ENCODE measurements at regions not wholly inside any gene's neighbourhood (a gene's known extent, or its start where the extent isn't known, plus 50 kb on each side); places are given as distances from the start of the nearest gene placed in this dataset.

DNA sequence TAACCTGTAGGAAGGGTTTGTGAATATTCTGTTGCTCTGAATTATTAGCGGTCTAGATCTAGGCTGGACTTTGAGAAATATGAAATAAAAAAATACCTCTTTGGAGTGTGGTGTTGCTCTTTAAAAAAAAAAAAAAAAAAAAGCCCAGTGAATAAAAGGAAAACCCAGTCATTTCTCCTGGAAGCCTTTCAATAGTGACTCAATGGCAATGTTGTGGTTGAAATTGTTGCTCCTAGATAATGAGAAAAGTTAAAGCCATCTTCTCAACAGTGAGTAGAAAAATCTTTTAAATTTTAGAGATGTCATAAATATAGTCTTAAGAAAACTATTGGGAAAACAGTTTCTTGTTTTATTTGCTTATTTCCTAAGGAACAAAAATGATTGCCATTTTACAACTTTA is 135.3 kb downstream of the RFC3 start:
- DNase-seq (ENCODE audit: low read depth), result peak; percentile 38

DNA sequence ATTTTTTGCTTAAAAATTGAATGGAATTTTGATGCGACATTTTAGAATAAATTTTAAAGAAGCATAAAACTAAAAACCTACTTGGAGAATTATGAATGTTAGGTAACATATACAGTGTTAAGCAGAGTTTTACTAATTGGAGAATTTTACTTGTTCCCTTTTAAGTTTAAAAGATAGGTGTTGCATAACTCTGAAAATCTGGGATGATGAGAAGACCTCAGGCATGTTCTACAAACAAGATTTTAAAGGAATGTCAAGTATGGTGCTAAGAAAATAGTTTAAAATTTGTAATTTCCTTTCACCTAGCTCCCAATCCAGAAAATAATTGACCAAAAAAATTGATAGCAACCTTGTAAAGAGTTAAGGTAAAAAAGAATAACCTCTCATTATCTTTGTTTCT is 135.8 kb downstream of the RFC3 start:
- no peak for DNase-seq (ENCODE audit: low read depth)

DNA sequence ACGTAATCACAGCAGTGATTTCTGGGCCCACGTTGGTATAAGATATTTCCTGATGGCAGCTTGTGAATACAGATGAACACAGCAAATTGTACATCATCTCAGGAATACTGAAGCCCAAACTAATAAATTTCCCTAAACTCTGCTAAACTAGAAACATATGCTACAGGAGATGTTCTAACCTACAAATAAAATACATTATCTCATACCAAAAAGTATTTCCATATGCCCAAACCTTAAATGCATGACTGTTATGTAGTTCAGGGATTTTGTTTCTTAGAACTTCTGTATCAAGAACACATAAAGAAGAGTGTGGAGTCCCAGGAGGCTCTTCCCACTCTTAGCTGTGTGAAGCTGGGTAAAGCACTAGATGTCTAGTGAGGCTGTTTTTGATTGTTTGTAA is 138.4 kb downstream of the RFC3 start:
- no peak for DNase-seq (ENCODE audit: low read depth)

DNA sequence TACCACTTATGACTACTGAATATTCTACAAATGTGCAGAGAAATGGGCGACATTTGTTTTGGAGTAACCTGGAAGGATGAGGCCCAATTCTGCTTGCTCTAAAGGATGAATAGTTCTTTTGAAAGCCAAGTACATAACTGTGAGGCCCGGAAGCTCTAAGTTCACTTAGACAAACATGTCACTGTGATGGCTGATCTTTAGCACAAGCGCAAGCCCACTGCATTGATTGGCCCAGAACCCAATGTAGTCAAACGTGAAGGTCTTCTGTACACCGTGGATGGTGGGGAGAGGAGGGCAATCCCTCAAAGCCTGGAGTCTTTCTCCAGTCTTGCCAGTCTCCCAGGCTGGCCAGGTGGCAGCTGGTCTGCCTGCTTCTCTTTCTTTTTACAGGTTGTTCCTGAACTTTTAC is 139.6 kb downstream of the RFC3 start:
- no peak for DNase-seq (ENCODE audit: low read depth)

DNA sequence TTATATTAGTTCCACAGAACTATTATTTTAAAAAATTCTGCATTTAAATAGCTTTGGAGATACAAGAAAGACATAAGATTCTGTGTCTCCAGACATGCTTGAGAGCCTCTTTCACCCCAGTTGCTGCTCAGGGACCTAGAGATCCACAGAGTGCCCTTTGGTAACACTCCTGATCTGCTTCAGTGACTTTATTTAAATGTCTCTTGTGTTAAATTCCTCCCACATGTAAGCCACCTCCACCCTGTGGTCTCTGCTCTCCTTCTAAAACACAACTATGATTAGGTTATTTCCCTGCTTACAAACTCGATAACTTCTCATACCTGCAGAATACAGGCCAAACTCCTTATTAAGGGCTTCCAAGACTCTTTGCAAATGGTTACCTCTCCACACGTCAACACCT is 141.0 kb downstream of the RFC3 start:
- DNase-seq (ENCODE audit: low read depth), result no peak

DNA sequence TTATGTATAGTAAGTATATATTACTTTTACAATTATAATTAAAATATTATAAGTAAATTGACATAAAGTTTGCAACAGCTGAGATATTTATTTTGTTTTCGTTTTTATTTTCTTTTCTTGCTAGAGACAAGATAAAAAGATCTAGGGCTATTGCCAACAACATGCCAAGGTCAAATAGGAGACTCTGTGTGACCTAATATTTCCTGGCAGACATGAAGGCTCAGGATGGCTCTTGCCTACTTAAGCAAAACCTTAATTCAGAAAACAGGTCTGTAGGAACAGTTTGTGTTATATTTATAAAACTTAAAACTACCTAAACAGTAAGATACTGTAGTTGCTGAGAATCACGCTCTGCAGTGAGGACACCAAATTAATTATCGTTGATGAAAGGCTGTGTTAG is 145.2 kb downstream of the RFC3 start:
- DNase-seq (ENCODE audit: low read depth), result no peak

DNA sequence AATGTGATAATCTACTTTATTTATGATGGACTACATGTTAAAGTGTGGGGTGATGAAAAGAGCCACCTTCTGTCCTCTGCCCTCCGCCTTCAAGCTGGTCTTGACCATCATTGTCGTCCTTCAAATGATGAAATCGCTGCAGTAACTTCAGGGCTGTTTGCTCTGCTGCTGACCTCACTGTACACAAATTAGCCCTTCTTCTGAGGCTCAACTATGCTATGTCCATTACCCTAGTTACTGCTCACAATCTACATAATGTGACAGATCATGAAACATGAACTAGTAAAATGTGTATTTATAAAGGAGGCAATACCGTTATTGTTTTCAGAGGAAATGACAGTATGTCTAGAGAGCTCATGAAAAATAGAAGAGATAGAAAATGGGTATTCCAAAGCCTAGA is 145.9 kb downstream of the RFC3 start:
- no peak for DNase-seq (ENCODE audit: low read depth)

DNA sequence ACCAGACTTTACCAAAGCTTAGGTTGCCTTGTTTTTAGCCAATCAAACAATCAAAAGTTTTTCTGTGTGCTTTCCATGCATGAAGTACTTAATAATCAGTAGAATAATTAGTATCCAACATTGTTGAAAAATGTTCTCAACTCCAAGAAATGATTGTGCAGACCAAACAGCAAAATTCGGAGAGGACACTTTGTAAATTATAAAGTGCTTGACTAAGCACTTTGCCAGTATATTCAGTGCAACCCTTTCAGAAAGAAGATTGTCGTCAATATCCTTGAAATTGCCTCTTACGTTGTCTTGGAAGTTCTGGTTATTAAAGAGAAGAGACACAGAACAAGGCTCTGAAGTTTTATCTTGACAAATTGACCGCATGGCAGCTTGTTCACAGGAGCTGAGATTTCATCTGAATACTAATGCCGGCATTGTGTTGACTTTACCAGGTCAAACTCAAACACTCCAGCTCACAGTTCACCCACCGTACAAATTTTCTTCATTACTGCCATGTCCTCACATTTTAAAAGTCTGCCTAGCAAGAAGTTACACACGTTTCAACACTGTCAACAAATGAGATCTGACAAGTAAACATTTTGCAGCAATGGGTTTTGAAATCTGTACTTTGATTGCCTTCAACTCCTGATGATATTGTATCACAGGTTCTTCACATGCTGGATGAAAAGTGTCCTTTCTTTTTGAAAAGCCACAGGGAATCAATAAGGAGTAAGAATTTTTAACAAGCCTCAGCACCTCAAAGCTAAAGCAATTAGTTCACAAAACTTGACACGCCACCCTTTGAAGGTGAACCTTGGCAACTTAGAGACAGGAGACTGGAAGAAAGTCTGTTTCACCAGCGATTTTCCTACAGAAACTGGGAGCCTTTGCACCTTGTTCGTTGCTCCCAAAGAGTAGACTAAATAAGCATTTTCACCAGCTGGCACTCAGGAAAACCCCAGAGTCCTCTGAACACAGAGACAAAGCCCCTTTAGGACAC is 150.9 kb downstream of the RFC3 start:
- DNase-seq (ENCODE audit: low read depth), result no peak

DNA sequence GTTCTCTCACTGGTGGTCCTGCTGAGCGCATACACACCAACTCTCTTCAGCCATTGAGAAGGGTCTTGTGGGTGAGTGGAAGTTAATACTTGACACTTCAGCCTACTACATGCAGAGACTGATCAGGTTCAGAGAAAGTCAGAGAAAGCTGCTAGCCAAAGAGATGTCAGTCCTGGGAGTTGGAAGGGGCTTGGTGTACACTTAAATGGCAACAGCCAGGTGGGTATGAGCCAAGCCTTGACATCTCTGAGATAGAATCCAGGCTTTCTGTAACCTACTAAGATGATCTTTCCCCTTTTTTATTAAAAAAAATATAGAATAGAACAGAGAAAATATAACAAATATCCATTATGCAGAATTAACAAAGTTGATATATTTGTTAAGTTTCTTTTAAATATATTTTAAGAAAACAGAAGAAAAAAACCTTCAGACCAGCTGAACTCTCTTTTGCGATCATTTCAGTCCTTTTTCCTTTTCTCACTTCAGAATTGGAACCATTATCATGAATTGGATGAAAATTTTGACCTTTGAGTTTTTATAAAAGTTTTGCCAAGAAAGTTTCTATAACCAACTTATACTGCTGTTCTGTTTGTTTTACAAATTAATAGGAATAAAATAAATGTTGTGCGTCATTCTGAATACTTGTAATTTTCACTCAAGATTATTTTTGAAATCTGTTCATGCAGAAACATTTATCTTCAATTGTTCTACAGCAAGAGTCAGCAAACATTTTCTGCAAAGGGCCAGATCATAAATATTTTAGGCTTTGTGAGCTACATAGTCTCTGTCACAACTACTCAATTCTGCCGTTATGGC is 153.0 kb downstream of the RFC3 start:
- no peak for DNase-seq (ENCODE audit: low read depth)

DNA sequence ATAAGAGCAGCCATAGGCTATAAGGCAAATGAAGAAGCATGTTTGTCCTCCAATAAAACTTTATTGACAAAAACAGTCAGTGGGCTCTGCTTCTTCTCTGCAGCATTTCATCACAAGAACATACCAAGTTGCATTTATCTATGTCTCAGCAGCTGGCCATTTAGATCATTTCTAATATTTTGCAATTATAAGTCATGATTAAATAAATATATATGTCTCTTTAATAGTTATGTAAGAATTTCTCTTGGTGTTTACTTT is 153.5 kb downstream of the RFC3 start:
- no peak for DNase-seq (ENCODE audit: low read depth)

DNA sequence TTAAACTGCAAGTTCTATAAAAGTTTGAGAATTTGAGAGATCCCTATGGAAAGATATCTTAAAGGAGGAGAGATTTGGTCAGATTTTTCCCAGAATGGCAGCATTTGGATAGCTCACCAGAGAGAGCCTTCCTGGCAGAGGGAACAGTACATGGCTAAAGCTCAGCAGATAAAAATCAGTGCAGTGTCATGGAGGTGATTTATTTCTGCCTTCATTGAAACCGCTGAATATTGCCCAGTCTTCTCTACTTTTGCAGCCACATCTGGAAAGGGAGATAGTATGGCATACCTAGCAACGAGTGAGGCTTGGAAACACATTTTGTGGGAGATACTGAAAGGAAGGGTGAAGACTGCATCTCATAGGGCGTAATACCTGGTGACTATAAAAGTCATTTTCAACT is 155.2 kb downstream of the RFC3 start:
- DNase-seq (ENCODE audit: low read depth), result no peak

DNA sequence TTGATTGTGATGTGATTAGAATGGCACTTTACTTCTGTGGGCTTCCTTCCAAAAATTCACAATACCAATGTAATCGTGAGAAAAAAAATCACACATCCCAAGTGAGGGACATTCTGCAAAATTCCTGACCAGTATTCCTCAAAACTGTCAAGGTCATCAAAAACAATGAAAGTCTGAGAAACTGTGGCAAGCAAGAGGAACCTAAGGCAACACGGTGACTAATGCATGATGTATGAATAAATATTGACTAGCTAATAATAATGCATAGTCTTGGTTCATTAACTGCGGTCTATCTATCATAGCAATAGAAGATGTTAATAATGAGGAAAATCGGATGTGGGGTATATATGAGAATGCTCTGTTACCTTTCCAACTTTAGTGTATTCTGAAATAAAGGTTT is 159.0 kb downstream of the RFC3 start:
- DNase-seq (ENCODE audit: low read depth), result no peak

DNA sequence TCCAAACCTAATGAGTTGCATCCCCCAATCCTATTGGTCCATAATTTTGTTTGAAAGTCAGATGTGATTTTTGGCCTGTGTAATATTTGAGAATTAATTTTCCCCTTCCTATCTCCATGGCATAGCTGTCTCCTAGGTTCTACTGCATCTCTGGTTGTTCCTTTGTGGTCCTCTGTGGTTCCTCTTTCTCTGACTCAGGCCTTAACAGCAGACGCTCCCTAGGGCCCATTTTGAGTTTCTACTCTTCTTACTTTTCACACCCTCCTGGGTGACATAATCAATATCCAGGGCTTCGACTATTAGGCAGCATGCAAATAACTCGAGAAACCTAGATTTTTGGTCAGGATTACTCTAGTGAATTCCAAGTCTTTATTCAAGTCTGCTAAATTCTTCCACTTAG is 160.7 kb downstream of the RFC3 start:
- DNase-seq (ENCODE audit: low read depth), result no peak

DNA sequence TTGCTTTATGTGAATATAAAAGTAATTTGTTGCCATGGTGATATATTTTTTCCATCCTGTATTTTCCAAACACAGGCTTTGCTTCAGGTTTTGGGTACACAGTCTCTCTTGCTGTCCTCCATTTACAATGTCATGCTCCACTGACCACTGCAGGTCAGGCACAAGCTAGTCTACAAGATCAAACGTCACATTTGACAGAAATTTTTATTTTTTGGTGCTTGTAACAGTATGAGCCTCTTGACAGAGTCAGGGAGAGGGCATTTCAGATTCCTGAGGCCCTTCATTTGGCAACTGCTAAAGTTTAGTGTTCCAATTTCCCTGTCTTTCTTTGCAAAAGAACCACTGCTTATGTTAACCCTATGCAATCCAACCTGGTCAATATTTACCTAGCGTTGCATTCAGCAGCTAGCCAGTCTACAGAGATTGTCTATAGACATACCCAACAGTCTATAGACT is 175.0 kb downstream of the RFC3 start:
- no peak for DNase-seq (ENCODE audit: low read depth)

DNA sequence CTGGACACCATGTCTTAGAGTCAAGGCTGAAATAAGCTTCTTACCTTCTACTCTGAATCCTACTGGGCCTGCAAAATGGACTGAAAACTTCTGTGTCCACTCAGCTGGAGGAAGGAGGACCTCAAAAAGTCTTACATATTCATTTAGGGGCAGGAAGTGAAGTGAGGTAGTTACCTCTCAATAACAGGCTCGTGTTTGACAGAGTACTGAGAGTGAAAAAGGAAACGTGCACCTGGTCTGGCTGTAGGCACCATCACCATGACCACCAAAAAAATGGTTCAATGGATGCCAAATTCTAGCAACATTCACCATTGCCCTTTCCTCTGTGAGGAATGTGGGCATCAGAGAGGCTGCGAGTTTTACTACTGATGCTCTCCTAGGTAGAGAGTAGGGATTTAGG is 176.2 kb downstream of the RFC3 start:
- no peak for DNase-seq (ENCODE audit: low read depth)

DNA sequence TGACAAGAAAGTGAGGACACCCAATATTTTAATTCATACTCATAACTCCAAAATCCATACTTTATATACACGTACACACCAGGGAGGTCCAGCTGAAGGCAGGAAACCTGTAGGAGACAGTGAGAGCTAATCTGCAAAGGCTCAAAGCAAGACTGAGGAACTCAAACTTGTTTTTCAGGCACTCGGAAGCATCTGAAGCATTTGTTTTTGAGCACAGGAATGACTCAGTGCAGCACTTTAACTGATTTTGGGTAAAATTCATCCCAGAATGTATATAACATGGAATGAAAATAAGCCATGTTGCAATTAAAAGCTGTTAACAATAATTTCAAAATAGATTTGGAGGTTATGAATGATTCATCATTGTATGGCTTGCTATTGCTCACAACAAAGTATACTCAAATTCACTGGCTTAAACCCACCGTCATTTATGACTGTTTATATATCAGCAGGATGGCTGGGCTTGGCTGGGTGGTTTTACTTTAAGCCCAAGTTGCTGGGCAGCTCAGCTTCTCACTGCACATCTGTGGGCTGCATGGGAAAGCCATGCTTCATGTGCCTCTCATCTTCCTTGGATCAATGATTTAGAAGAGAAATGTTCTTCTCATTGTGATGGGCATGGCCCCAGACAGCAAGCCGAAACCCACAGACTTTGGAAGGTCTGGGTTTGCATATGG is 177.0 kb downstream of the RFC3 start:
- DNase-seq (ENCODE audit: low read depth), result no peak

DNA sequence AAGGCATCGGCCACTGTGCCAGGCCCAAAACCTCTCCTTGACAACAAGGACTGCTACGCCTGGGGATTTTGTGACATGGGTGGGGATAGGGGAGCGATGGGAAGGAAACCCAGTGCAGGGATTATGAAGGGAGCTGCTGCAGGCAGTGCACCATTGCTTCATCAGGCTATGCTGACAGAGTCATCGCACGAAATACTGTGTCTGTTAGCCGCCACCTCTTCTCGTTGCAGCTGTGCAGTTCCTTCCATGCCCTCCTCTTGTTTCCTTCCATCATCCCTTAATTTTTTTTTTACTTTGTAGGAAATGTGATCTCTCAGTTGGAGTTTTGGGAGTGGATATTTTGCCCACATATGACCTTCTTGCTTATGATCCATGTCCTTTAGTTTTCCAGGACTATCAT is 178.7 kb downstream of the RFC3 start:
- DNase-seq (ENCODE audit: low read depth), result no peak

DNA sequence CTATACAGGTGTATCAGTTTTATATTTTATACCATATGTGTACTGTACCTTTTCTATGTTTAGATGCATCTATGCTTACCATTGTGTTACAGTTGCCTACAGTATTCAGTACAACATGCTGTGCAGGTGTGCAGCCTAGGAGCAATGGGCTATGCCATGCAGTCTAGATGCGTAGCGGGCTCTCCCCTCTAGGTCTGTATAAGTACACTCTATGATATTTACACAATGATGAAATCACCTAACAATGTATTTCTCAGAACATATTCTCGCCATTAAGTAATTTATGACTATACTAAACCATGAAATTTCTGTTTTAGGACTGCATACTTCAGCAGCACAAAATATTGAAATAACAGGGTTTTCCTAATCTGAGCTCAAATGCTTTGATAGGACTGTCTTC is 179.6 kb downstream of the RFC3 start:
- no peak for DNase-seq (ENCODE audit: low read depth)

DNA sequence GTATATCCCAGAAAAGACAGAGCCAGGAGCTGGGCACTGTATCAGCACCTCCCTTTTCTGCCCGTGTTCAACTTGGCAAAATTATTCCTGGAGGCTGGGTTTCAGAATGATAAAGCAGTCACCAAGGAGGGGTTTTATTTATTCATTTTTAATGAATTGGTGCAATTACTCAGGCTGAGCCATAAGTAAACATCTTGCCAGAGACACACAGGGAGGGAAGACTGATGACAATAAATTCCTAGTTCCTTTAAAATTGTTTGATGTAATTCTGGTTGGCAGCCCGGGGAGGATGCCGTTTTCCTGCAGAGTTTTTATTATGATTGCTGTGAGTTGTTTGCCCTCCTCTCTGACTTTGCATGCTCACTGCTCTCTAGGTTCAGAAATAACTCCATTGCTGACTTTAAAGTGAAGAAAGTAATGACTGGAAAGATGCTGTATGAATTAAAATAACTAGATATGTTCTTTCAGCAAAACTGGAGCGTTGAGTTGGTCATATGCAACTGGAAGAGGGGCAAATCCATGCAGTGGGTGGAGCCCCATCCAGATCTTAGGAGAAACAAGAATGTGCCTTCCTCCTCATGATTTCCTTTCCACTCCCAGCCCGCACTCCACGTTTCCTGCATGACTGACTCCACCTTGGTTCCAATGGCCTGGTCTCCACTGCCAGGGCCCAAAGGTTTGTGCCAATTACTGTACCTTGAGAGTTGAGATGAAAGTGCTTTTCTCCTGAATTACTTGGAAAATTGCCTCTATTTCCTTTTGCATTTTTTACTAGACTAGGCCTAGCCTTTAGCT is 182.1 kb downstream of the RFC3 start:
- no peak for DNase-seq (ENCODE audit: low read depth)

DNA sequence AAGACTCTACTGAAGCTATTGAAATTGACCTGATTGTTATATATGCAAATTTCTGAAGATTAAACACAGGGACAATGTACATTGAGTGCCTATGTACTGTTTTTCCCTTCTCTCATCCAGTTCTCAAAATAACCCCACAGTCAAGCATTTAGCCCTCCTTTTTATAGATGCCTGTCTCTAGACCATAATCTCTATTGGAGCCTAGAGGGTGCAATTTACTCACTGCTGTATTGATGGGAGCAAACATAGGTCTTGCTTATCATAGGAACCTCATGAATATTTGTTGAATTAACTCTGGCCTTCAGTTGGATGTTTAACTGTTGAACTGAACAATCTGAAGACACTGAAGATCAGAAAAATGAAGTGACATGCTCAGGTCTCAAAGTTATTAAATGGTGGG is 183.0 kb downstream of the RFC3 start:
- DNase-seq (ENCODE audit: low read depth), result no peak

DNA sequence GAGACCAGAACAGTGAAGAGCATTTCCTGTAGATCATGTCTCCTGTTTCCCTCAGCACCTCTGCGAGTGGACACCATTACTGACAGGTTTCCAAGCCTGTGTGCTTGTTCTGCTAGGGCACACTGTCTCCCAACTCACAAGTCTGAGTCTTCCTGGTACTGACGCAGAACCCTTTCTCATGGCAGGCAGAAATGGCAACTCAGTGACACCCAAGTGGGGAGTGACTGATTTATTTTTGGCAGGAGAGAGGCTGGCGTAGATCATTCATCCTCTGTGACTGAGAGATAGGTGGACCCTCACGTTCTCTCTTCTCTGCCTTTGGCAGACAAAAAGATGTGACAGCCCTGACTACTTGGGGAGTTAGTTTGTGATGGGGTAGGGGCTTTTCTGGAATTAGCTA is 183.4 kb downstream of the RFC3 start:
- no peak for DNase-seq (ENCODE audit: low read depth)

DNA sequence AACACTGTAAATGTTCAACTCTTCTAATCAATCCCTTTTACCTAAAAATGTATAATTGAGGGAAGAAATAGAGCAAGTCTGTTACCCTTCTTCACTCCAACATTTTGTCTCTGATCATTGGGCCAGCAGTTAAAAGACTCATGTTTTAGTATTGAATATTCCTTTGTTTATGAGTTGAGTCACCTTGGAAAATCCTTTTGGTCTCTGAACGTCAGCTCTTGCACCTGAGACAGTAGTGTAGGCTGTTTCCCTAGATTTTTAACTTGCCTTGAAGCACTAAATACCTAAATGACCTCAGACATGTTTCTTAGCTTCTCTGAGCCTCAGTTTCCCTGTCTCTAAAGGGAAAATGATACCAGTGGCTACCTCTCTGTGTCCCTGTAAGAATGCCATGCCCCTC is 184.2 kb downstream of the RFC3 start:
- DNase-seq (ENCODE audit: low read depth), result no peak
